ENCODE measurements at regions not wholly inside any gene's neighbourhood (a gene's known extent, or its start where the extent isn't known, plus 50 kb on each side); places are given as distances from the start of the nearest gene placed in this dataset.

DNA sequence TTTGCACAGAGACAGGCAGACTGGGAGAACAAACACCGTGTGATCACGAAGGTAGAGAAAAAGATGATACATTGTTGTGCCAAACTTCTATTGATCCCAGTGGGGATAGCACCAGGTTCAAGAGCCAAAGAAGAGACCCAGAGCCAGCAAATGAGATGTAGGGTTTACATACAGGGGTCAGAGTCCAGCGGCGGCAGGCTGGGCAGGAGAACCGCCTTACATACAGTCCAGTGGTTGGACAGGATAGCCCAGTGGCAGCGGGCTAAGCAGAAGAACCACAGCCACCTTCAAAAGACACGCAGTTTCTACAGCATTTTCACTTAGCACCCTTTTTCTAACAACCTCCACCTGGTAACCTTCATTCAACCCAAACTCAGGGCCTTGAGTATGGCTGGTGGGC lies 932.8 kb downstream of the SLC4A3 start:
- TF ChIP-seq CTCF (IDR thresholded peaks at IDR 0.05) (no peak), POLR2A (IDR thresholded peaks at IDR 0.05) (no peak)
